HG03342 (cell line): ENCODE measurements at regions not wholly inside any gene's neighbourhood (a gene's known extent, or its start where the extent isn't known, plus 50 kb on each side); places are given as distances from the start of the nearest gene placed in this dataset.
"Not testable (repeated sequence)": the region's sequence is repeated elsewhere in the genome, so short reads cannot be mapped to it uniquely, and the experiment has no call there.

ENCODE experiments used
- ATAC-seq: cut with Tn5 transposase; IDR thresholded peaks from one replicate; pipeline ENCODE4 v1.9.1; 2021; ENCODE audit warnings: mild to moderate bottlenecking, moderate library complexity; ENCODE audit not compliant: unreplicated experiment

DNA sequence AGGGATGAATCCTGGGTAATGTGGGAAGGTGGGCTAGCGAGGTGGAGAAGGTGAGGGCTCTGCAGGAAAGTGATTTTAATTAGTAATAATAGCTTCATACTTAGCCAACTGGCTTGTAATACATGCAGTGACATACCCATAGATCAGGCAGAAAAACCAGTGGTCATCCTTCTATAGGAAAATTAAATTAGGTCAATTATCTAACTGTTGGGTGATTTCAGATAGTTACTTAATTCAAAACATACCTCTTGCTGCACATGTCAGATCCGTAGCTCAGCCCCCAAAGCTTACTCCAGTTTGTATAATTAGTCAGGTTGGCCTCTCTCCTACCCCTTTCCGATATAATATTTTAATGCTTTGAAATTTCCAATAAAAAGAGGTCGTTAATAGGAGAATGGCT, 137.0 kb downstream of the TMEM114 start:
- ATAC-seq: no peak

DNA sequence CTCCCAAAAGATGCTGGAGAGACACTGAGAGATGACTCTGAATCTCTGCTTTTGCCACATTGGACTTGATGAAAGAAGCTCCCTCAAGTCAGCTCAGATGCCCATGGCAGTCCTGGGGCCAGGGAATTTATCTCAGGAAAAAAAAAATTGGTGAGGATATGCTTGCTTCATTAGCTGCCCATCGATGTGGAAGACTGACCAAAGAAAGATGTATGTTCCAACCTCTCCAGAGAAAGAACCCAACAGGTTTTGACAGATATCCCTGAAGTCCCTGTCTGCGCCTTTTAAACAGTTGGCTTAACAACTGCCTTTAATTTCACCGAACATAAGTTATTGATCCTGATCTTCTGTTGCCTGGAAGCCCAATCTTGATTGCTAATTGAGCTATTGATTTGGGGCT, 137.4 kb downstream of the TMEM114 start:
- ATAC-seq: no peak

DNA sequence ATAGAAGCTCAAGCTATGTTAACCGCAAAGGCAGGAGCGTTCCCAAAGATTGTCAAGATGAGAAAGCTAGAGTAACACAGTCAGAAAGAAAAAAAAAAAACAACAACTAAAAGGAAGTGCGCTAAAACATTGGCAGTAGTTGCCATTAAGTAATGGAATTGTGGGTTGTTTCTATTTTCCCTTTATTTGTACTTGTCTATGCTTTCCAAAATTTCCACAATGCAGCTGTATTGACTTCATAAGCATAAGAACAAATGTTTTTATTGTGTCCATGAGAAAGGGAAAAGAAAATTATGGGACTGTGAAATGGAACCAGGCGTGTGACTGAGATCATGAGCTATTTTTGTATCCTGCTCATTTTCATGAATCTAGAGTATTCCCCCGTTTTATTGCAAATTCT, 153.4 kb downstream of the TMEM114 start:
- no peak for ATAC-seq

DNA sequence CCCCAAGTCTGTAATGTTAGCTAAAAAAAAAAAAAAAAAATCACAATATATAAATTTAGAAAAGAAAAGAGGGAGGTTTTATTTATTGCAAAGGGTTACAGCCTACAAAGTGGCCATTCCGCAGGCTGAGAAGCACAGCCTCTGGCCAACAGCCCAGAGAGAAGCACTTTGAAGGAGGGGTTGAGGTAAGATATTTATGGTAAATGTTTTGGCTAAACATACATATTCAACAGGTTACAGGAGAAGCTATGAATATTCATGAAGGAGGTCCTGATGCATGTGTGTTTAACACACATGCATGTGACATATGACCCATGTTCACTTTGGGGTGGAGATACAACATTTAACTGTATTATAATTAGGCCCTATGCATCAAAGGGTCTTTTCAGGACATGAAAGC, 158.5 kb downstream of the TMEM114 start:
- ATAC-seq: no peak

DNA sequence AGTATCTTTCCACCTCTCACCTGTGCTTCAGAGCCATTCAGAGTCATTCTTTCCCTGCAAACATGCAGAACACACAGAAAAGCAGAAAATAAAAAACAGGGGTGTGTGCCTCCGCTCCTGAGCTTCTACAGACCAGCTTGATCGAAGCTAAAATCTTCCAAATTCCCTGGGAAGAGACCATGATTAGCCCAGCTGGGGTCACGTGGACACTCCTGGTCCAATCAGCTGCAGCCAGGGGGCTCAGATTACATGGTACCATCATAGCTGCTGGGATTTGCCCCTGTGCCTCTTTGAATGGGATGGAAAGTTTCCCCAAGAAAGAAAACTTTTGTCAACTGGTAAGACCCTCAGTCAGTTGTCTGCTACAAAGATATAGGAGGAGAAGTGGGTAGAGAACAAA, 159.9 kb downstream of the TMEM114 start:
- no peak for ATAC-seq

DNA sequence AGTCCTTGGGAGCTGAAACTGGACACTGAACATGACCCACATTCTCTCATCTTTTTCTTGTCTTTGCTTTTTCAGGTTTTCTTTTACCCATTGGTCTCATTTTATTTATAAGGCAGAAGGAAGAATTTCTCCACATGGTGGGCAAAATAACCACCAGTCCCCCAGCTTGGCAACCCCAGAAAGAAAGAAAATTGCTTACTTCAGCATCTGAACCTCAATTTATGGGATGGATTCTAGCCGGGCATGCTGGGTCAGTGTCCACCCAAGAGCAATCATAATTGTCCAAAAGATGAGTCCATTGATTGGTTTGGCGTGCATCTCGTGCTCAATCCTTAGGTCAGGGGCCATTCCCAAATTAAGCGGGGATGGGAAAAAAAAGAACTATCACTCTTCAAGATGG, 163.7 kb downstream of the TMEM114 start:
- ATAC-seq: no peak

DNA sequence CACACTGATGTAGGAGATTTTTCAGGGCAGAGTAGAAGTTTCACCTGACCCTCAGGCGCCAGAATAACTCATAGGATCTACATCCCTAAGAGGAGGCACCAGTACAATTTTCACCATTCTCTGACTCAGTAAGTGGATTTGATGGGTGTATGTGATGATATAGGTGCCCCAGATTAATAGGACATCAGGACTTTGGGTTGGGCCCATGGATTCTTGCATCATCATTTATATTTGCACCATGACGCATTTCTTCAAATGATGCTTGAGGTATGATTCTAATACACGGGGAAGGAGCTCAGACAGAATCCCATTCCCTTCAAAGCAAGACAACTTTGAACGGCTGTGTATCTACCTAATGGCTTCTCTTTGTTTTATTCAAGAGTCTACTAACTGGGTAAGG, 173.2 kb downstream of the TMEM114 start:
- no peak for ATAC-seq

DNA sequence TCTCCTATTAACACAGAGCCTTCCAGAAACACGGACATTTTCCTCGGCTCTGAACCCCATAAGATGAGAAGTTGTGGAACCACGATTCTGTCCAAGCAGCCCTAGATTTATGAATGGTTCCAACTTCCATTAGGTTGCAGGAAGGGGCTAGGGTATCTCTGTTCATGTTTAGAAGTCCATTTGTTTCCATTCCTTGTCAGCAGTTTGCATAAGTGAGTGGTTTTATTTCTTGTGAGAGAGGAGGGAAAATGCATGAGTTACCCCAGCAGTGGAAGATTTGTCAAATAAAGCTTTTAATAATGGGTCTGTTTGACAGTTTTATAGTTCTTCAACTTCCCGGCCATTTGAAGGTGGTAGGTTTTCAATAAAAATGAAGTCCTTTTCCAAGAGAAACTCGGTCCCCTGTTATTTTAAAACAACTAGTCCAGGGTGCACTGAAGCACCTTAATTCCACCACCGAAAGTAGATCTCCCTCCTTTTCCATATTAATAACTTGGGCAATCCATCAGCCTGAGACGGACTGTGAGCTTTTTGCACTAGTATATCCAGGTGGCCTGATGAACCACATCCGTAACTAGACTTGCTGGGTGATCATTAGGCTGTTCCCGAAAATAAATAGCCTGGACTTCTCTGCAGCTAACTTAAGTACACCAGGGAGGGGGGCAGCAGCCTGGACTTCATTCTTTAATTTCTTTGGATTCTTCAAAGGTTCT, 181.3 kb downstream of the TMEM114 start:
- no peak for ATAC-seq

DNA sequence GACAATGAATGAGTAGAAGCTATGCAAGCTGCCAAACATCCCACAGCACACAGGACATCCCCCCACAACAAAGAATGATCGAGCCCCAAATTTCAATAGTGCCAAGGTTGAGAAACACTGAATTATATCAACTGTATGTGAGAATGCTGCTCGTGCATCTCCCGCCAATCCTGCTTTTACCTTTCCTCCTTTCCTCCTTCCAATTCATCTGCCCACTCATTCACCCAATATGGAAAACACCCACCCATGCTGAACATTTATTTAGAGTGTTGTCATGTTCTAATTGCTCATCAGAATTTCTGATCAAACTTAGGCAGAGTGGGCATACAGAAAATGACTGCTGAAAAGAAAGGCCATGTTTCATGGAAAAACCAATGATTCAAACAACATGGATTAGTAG, 183.0 kb downstream of the TMEM114 start:
- ATAC-seq: no peak

DNA sequence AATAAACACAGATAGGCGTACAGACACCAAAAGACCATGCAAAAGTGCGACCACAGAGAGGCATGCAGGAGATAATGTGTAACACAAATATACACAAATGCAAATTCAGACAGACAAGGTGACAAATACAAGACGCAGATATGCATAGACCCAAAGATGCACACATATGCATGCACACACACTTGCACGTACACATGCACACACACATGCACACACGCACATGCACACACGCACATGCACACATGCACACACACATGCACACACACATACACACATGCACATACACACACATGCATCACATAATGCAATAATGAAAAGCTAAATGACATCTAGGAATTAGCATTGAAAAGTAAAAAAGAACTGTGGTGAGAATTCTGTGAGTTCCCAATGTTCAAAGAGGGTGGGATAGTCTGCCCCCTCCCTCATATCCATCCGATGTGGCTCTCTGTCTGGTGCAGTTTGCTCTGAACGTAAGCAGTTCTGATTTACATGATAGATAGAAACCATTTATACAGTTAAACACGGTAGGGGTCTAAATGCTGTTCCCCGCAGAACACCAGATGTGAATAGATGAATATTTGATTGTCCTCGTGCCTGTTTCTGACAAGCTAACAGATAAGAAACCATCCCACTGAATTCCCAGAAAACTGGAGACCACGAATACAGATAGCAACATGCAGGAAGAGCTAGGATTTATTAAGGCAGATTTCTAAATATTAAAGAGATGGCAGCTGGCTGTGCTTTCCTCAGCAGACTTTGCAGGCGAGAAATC, 186.1 kb downstream of the TMEM114 start:
- ATAC-seq: no peak

DNA sequence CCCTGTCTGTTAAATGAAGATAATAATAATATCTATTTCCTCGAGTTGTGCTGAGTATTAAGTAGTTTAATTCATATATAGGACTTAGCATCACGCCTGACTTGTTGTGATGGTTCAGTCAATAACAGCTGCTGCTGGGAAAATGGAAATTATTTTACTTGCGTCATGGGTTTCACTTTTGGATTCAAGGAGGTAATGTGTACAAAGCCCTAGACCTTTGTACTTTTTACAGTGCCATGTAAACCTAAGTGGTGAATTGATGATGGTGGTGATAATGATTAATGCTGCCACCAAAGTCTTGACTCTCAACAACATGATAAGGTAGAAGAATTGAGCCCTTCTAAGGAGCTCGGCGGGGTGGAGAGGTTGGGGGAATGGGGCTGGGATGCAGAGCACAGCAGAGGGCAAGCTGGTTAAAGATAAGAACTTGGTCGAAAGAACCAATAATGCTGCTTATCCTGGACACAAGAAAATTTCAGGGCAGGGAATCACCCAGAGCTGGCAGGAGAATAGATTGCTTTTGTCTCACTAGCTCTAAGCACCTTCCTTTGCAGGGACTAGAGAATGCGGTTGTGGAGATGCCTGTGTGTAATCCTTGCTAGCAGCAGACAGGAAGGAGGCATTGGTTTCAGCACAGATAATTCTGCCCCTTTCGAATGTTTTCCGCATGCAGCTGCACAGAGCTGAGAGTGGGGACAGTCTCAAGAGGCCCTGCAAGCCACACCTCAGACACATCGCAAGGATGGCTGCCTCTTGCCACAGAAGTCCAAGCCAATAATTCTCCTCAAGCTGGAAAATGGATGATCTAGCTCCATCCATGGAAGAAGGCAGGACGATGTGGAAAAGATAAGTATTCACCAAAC, 187.1 kb downstream of the TMEM114 start:
- ATAC-seq: no peak

DNA sequence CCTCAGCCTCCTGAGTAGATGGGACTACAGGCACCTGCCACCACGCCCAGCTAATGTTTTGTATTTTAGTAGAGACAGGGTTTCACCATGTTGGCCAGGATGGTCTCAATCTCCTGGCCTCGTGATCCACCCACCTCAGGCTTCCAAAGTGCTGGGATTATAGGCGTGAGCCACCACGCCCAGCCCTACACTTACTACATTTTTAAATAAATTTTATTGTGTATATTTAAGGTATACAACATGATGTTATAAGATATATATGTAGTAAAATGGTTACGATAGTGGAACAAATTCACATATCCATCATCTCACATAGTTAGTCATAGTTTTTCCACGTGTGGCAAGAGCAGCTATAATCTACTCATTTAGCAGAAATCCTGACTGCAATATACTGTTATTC, 189.6 kb downstream of the TMEM114 start:
- not testable (repeated sequence) for ATAC-seq

DNA sequence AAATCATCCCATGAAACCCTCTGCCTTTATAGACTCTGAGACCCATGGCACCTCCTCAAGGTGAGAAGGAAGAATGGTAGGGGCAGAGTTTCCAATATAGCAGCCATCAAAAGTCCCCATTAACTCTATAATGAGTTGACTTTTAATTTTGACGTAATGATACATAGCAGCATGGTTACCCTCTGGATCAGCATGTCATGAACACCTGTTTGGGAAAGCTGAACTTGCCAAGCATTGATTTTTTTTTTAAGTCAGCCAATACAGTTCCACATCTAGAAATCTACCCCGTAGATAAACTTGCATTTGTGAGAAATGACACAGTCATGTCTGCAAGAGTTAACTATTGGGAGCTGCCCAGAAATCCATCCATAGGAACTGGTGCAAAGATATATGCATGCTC, 191.8 kb downstream of the TMEM114 start:
- ATAC-seq: no peak

DNA sequence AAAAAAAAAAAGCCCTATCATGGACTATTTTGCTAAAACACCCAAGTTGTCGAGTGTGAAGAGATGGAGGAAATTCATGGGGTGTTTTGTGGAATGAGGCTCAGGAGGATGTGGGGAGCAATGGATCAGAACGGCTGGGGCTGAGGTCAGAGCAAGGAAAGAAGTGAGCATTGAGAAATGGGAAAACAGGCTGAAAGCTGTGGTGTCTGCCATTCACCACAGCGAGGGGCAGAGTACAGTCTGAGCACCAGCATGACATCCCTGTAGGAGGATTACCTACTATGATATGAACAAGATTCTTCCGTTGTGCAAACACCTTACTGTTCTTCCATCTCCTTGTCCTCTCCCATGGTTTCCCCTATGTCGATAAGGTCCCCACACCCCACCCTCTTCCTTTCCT, 193.1 kb downstream of the TMEM114 start:
- no peak for ATAC-seq

DNA sequence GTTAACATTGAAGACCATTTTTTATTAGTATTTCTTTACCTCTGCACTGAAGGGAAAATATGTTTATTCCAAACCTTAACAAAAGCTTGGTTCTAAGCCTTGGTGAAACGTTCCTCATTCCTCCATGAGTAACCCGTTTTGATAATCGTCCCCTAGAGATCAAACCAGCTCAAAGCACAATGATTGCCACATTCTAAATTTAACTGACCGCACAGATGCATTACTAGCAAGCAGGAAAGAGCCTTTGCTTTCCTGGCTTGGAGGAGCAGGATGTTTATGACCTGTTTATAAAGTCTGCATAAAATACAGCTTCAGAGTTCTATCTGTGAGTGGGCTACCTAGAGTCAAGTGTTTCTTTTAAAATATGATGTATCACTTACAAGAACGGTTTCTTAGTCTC, 193.8 kb downstream of the TMEM114 start:
- no peak for ATAC-seq

DNA sequence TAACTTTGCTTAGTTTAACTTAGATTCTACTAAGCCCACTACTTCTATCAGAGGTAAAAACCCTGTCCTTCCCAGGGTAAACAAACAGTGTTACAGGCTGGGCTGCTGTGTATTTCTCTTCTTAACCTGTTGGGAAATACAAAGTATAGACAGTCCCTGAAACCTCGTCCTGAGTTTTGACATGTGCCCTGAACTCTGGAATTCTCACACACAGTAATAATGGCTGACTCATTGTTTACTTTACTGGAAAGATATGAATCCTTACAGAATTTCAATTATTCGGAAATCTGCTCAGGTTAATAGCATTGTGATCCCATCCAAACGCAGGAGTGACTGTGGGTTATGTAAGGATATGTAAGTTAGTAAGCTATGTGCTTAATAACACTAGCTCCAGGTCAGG, 199.1 kb downstream of the TMEM114 start:
- ATAC-seq: no peak

DNA sequence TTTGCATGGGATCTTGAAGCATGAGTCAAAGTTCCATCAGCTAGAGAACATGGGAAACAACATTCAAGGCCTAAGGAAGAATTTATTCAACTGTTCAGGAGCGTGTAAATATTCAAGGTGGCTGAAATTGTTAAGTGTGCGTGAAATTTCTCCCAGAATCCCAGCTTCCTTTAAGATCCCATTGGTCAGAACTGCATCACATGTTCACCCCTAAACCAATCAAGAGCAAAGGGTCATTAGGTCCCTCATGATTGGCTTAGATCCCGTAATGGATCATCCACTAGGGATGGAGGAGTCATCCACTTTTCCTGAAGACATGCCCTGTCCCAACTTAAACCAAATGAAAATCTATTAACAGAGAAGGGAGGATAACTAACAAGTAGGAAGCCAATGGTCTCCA, 201.6 kb downstream of the TMEM114 start:
- ATAC-seq: no peak

DNA sequence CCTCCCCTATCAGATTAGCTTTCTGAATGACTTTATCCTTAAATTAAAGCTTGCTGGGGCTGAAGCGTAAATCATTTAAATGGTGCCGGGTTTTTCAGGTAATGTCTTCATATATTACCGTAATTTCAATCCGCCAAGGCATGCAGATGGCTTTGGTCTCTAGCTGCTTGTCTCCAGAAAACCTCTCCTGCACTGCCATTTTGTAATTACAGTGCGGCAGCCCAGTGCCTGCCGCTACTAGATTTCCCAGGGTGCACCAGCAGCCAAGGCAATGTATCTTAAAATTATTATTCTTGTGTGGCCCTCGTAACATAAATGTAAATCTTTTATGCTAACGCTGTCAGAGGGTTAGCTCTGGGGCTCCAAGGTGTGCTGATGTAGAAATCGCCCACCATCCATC, 208.5 kb downstream of the TMEM114 start:
- no peak for ATAC-seq

DNA sequence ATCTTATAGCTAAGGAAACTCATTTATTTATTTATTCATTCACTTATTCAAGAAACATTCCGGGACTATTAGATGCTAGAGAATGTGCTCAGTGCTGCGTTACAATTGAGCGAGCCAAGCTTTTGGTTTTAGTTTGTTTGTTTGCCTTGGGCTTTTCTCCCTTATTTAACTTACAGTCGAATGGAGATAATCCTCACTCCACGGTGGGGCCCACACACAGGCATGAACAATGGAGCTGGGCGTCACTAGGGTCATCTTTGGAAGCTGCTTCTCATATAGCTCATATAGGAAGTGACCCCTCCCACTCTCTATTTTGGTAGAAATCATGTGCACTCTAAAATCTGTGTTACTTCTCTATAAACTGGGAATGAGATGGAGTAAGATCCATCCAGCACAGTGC, 210.0 kb downstream of the TMEM114 start:
- ATAC-seq: no peak

DNA sequence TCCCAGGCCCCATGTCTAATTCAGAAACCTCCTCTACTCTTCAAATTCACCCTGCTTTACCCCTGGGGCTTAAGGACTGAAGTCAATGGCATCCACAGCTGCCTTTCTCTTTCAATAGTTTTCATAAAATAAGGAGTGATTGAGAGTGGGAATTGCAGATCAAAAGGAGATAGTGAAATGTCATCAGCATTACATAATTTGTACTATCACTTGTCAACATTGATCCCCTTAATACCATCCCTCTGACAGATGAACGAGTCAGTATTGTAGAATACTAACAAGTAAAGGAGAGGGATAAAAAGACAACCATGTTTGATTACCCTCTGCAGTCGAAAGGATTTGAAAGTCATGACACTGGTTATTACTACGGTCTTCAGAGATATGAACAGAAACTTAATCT, 212.4 kb downstream of the TMEM114 start:
- ATAC-seq: no peak

DNA sequence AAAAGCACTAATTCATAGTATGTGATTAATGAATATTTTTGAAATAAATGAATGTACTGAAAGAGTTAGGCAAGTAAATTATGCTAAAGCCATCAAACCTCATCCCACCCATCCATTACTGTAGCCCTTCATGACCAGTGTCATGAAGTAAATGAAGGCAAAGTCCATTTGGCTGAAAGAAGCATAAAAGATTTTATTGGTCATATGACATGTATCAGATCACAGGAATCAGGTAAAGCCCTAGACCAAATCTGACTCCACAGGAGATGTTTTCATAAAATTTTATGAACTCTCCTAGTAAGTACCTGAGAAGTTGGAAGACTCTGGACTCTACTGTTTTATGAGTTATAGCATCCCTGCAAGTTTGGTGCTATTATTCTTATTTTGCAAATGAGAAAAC, 213.5 kb downstream of the TMEM114 start:
- ATAC-seq: no peak

DNA sequence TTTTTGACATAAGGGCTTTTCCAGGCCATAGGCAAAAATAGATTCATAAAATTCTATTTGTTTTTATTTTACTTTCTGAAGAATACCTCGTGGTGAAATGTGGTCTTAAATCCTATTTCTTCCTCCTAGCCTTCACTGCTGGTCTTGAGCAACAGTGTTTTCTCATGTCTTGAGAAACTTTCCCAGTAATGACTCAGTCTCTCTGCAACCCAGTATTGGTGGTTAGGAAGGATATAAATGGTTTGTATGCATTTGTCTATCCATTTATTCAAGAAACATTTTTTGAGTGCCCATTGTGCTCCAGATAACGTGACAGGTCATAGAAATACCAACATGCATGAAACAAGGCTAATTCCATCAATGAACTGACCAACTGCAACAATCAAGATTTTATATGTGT, 213.9 kb downstream of the TMEM114 start:
- no peak for ATAC-seq
